Nephron progenitor cell (in vitro differentiated cells): ENCODE measurements at regions not wholly inside any gene's neighbourhood (a gene's known extent, or its start where the extent isn't known, plus 50 kb on each side); places are given as distances from the start of the nearest gene placed in this dataset.

Experiments
- DNase-seq: peaks from one replicate; pipeline ENCODE4 v3.0.0; 2021
- H3K27ac Mint-ChIP-seq: 2 replicates; pipeline ENCODE4 v1.8.0; 2021; ENCODE audit warnings: mild to moderate bottlenecking, moderate library complexity, mixed read lengths
- H3K27me3 Mint-ChIP-seq: 2 replicates; pipeline ENCODE4 v1.8.0; 2021; ENCODE audit warnings: mild to moderate bottlenecking, low read depth, mixed read lengths; ENCODE audit not compliant: poor library complexity
- H3K36me3 Mint-ChIP-seq: 2 replicates; pipeline ENCODE4 v1.8.0; 2021; ENCODE audit warnings: low read depth, mixed read lengths
- H3K4me1 Mint-ChIP-seq: 2 replicates; pipeline ENCODE4 v1.8.0; 2021; ENCODE audit warnings: mixed read lengths
- H3K4me3 Mint-ChIP-seq: 2 replicates; pipeline ENCODE4 v1.8.0; 2021; ENCODE audit warnings: mild to moderate bottlenecking, moderate library complexity, mixed read lengths
- H3K9me3 Mint-ChIP-seq: 2 replicates; pipeline ENCODE4 v1.8.0; 2021; ENCODE audit warnings: mild to moderate bottlenecking, moderate library complexity, mixed read lengths
- TF ChIP-seq, protein P1 (sequence below): fragments of 200-600 bp; sonication (generic); IDR thresholded peaks from 2 replicates; pipeline ENCODE4 v1.5.0; 2021; ENCODE audit warnings: antibody characterized with exemption

DNA sequence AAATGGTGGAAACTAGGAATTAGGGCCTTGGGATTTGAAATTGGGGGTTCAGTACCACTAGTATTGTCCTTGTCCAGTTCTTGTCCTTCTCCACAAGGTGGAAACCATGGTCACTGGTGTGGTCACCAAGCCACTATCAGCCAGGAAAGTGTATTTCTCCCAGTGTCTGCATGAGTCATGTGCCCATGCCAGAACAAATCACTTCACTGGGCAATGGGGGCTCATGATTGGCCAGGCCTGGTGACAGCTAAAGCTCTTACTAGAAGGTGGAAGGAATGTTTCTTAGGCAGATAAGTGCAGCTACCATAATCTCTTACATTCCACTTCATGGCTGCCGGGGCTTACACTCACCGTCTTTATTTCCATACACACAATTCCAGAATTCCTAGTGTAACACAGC lies 124.8 kb upstream of the TACR1 start:
- Mint-ChIP-seq H3K36me3 (no peaks in the 10 kb centered on the region), H3K4me1 (peaks cover 42% of the 10 kb centered on the region), H3K27ac (no peak overlapping the region), H3K27me3 (no peaks in the 10 kb centered on the region), H3K9me3 (peaks cover 6% of the 10 kb centered on the region), H3K4me3 (no peak overlapping the region)
- DNase-seq, result no peak
- TF ChIP-seq, protein P1, sequence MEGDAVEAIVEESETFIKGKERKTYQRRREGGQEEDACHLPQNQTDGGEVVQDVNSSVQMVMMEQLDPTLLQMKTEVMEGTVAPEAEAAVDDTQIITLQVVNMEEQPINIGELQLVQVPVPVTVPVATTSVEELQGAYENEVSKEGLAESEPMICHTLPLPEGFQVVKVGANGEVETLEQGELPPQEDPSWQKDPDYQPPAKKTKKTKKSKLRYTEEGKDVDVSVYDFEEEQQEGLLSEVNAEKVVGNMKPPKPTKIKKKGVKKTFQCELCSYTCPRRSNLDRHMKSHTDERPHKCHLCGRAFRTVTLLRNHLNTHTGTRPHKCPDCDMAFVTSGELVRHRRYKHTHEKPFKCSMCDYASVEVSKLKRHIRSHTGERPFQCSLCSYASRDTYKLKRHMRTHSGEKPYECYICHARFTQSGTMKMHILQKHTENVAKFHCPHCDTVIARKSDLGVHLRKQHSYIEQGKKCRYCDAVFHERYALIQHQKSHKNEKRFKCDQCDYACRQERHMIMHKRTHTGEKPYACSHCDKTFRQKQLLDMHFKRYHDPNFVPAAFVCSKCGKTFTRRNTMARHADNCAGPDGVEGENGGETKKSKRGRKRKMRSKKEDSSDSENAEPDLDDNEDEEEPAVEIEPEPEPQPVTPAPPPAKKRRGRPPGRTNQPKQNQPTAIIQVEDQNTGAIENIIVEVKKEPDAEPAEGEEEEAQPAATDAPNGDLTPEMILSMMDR, result no peak

DNA sequence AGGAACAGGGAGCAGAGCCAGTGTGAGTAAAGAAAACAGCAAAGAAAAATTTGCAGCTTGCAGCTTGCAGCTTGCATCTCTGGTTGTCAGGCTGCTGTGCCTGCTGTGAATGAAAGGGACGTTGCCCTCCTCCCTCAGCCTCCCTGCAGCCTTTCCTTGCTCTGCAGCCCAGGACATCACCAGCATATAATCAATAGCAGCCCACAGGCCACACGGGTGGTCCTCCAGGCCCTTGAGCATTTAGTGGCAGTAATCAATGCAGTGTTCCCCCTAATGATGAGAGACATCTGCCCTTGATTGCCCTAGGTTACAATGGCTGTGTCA lies 122.2 kb upstream of the TACR1 start:
- DNase-seq, result no peak
- Mint-ChIP-seq H3K27me3 (no peaks in the 10 kb centered on the region), H3K36me3 (no peaks in the 10 kb centered on the region), H3K27ac (no peak overlapping the region), H3K4me1 (peaks cover 35% of the 10 kb centered on the region), H3K9me3 (no peaks in the 10 kb centered on the region), H3K4me3 (no peak overlapping the region)
- TF ChIP-seq, protein P1, result no peak

DNA sequence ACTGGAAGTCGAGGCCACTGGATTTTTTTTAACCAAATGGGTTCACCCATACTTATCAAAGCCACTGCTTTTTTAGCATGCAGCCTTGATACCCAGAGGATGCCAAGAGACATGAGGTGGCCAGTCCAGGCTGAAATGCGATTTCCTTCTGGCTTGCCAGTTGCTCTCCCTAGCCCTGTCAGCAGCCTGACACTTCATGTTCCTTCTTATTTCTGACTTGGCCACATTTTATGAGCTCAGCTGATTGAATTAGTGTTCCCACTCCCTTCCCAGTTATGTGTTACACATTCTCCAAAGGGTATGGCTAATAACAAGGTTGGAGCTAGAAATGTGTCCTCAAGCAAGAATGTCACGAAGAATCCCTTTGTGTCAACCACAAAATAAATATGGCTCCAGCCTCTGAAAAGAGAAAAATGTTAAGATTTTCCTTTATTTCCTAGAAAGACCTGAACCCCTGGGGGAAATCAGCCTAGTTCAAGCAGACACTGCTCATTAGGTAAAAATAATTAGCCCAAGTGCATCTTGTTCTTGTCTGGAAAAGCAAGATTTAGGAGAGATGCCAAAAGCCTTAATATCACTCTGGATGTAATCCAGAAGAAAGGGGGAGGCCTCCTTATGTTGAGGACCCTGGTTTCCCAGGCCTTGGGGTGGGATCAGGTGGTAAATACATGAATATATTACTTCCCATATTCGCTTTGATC lies 121.7 kb upstream of the TACR1 start:
- Mint-ChIP-seq H3K27me3 (no peaks in the 10 kb centered on the region), H3K27ac (peak overlapping the region; percentile 41), H3K36me3 (no peaks in the 10 kb centered on the region), H3K9me3 (no peaks in the 10 kb centered on the region), H3K4me1 (peaks cover 35% of the 10 kb centered on the region), H3K4me3 (no peak overlapping the region)
- TF ChIP-seq, protein P1, result no peak
- no peak for DNase-seq

DNA sequence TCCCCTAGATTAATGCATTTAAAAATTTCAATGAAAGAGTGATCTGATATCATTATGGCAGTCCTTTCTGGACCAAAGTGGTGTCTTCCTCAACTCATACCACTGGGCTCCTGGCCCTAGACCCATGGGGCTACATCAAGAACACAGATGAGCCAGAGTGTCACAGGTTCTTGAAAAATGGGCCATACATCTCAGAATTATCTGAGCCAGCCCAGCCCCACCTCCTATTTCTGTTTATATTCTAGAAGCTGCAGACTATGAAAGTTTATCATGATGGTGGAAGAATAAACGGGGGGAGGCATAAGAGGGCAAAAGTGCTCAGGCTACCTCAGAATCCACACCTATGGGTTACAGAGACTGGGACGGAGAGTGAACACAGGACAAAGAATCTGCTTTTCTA lies 120.6 kb upstream of the TACR1 start:
- peaks cover 24% of the 10 kb centered on the region for H3K4me1 Mint-ChIP-seq
- no peak overlapping the region for H3K27ac Mint-ChIP-seq
- no peak overlapping the region for H3K4me3 Mint-ChIP-seq
- TF ChIP-seq, protein P1, result no peak
- H3K27me3 Mint-ChIP-seq, result no peaks in the 10 kb centered on the region
- no peaks in the 10 kb centered on the region for H3K36me3 Mint-ChIP-seq
- DNase-seq, result no peak
- no peaks in the 10 kb centered on the region for H3K9me3 Mint-ChIP-seq

DNA sequence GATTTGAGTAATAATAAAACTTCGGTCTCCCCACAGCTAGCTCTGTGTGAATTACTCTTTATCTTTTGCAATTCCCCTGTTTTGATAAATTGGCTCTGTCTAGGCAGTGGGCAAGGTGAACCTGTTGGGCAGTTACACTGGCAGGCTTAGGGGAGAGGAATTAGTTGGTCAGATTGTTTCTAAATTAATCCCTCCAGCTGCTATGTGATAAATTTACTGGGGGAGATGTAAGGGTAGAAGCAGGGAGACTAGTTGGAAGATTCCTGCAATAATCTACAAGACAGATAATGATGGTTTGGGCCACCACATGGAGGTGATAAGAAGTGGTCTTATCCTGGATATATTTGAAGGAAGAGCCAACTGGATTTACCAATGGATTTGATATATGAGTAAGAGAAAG lies 118.5 kb upstream of the TACR1 start:
- no peaks in the 10 kb centered on the region for H3K27me3 Mint-ChIP-seq
- H3K36me3 Mint-ChIP-seq, result no peaks in the 10 kb centered on the region
- H3K4me3 Mint-ChIP-seq, result no peak overlapping the region
- TF ChIP-seq, protein P1, result no peak
- no peak overlapping the region for H3K27ac Mint-ChIP-seq
- H3K4me1 Mint-ChIP-seq, result peaks cover 24% of the 10 kb centered on the region
- no peaks in the 10 kb centered on the region for H3K9me3 Mint-ChIP-seq
- no peak for DNase-seq

DNA sequence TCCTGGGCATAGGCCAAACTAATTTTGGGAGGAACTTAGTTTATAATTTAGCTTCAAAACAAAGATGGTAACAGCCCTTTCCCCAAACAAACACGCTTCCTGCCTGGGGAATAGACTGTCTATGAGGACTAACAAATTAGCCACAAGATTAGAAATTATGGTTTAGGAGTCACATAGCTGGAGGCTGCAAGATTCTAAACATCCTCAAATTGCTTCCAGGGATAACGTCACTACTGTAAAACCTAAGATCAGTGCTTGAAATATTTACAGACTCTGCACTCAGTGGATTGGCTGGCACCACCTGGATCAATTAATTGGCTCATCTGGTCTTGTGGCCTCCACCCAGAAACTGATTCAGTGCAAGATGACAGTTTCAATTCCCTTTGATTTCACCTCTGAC lies 118.0 kb upstream of the TACR1 start:
- no peak overlapping the region for H3K4me3 Mint-ChIP-seq
- no peak overlapping the region for H3K27ac Mint-ChIP-seq
- no peak for DNase-seq
- H3K9me3 Mint-ChIP-seq, result no peaks in the 10 kb centered on the region
- TF ChIP-seq, protein P1, result no peak
- H3K4me1 Mint-ChIP-seq, result peaks cover 24% of the 10 kb centered on the region
- no peaks in the 10 kb centered on the region for H3K36me3 Mint-ChIP-seq
- no peaks in the 10 kb centered on the region for H3K27me3 Mint-ChIP-seq
